IPS-18c (cell line): ENCODE measurements at regions not wholly inside any gene's neighbourhood (a gene's known extent, or its start where the extent isn't known, plus 50 kb on each side); places are given as distances from the start of the nearest gene placed in this dataset.
"Not testable (repeated sequence)": the region's sequence is repeated elsewhere in the genome, so short reads cannot be mapped to it uniquely, and the experiment has no call there.

Experiments used
- H3K4me3 ChIP-seq: 2 replicates; pipeline ENCODE4 v1.7.0; 2013; ENCODE audit warnings: low read depth, mild to moderate bottlenecking, low read length, moderate library complexity; ENCODE audit not compliant: insufficient read depth
- H3K9me3 ChIP-seq: one replicate; pipeline ENCODE4 v1.6.1; 2013; ENCODE audit warnings: mild to moderate bottlenecking, low read length, moderate library complexity; ENCODE audit not compliant: control insufficient read depth, insufficient read depth

DNA sequence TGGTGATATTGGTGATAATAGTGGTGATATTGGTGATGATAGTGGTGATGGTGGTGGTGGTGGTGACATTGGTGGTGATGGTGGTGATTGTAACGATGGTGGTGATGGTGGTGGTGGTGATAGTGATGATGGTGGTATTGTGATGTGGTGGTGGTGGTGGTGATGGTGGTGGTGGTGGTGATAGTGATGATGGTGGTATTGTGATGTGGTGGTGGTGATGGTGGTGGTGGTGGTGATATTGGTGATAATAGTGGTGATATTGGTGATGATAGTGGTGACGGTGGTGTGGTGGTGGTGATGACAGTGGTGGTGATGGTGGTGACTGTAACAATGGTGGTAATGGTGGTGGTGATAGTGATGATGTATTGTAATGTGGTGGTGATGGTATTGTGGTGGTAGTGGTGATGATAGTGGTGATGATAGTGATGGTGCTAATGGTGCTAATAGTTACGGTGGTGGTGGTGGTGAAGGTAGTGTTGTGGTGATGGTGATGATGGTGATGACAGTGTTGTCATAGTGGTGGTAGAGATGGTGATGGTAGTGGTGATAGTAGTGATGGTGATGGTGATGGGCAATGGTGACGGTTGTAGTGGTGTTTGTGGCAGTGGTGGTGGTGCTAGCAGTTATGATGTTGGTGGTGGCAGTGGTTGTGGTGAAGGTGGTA lies 88.9 kb downstream of the FOXF2 start:
- H3K4me3 ChIP-seq, H3K9me3 ChIP-seq: not testable (repeated sequence)

DNA sequence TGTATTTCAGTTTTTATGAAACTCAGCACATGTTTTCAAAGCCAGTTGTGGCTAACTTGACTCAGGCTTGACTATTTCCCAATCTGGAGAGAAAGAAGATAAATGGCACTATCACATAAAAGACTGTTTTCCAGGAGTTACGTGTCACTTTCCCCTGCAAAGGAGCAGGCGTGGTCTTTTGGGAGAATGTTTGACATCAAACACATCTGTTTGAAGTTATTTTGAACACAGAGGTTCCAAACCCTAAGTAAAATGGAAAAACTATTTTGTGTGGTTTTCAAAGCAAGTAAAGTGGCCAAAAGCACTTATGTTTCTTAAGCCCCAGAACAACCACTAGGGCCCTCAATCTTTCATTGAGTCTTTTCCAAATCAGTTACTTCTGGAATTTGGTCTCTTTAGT lies 89.7 kb downstream of the FOXF2 start:
- no peaks in the 10 kb centered on the region for H3K9me3 ChIP-seq
- H3K4me3 ChIP-seq: no peak overlapping the region

DNA sequence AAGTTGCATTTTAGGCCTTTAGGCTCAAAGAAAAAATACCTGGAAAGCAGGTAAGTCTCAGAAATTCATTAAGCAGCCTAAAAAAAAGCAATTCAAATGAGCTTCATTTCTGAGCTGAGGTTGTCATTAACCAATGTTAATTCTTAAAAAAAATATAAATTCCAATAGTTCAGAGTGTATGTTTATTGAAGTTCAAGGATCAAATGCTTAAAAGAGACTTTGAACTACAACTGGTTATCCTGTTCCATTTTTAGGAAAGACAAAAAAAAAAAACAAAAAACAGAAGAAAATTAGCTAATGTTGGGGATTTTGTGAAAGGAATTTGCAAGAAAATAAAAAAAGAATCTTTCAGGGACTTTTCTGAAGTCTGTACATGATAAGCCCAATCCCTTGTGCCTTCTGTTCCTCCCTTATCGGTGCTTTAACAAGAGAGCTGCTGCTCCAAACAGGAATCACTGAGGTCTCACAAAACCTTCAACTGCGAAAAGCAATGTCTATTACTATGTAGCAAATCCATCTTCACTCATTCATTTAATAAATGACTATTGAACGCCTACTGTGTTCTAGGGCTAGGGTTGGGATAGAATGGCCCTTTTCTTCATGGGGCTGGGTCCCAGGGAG lies 90.3 kb downstream of the FOXF2 start:
- no peak overlapping the region for H3K4me3 ChIP-seq
- no peaks in the 10 kb centered on the region for H3K9me3 ChIP-seq

DNA sequence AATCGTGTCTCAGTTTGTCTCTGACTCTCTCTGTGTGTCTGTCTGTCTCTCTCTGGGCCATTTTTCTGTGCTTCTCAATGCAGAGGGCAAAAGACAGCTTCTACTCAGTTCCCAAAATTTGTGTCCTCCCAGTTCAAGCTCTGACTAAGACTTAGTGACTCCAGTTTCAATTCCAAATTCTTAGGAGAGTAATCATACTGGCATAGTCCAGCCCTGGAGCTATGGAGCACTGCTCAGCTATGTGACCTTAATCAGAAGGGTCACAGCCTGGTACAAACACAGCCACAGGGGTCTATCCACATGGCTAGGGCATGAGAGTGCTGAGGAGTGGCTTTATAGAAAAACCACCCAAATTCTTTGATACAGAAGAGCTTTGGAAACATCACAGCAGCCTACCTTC lies 91.9 kb downstream of the FOXF2 start:
- Histone ChIP-seq H3K9me3 (no peaks in the 10 kb centered on the region), H3K4me3 (no peak overlapping the region)

DNA sequence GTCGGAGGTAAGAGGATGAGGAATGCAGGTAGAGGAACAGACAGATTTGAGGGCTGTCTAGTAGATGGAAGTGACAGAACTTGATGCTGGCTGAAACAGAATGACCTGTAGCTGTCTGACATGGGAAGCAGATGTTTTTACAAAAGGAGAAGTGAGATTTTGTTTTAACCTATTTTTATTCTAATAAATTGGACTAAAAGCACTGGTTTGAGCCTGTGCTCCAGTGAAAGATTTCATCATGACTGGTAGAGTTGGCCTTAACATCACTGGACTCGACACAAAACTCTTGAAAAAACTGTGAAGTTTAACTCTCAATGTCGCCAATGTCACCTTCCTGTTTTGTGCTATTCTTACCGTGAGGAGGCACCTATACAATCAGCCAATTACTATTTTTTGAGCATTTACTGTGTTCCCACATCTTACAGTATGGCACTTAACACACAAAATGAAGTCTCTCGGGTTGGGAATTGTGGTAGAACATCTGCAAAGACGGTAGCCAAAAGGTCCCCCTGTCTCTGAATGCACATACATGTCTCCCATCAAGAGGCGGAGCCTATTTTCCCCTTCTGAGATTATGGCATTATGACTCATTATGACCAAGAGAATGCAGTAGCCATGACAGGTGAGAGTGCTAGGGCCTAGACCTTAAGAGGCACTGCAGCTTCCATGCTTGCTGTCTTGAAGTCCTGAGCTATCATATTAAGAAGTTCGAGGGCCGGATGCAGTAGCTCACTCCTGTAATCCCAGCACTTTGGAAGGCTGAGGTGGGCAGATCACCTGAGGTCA lies 93.2 kb downstream of the FOXF2 start:
- H3K4me3 ChIP-seq: no peak overlapping the region
- H3K9me3 ChIP-seq: no peaks in the 10 kb centered on the region

DNA sequence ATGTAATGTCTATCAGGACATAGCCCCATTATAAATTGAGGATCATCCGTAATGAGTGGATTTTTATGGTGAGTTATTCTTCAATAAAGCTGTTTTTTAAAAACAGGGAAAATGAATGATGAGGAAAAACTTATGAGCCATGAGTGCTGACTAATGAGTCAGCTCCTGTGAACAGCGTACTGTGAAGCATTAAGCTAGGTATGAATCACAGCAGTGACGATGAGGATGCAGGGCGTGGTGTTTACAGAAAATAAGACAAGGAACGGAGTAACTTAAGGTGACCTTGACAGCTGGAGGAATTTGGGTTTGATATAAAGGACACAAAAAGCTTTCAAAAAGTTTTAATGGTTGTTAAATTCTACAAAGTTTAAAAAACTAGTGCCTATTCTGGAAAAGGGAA lies 96.3 kb downstream of the FOXF2 start:
- H3K4me3 ChIP-seq: no peak overlapping the region
- no peaks in the 10 kb centered on the region for H3K9me3 ChIP-seq

DNA sequence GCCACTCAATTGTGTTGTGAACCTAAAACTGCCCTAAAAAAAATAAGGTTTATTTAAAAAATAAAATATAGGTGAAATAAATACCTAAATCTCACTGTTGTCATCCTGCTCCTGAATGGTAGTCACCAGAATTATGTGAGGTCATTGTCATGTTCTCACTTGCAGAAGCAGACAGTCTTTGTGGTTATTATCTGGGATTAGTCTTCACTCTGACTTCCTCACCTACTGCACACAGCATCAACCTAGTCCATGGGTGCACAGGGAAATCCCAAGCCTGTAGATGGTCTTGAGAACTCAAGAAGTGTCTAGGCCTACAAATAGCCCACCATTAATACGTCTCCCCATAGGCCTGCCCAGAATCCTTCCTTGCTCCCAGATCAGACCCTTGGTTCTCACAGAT lies 97.0 kb downstream of the FOXF2 start:
- no peaks in the 10 kb centered on the region for H3K9me3 ChIP-seq
- no peak overlapping the region for H3K4me3 ChIP-seq

DNA sequence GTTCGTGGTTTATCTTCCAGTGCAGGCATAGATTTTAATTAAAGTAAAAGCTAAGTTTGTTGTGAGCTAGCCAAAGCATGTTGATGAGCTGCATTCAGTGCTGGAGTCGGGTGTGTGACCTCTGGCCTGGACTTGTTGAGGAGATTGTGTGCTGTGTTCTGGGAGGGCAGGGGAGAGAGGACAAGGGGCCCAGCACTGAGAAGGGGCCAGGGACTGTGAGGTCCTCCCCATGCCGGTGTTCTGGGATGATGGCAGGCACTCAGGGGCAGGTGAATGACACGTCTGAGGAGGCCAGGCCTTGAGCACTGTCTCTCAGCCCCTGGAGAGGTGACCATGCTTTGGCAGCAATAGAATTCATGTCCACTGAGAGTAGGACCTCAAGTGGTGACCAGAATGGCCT lies 97.9 kb downstream of the FOXF2 start:
- Histone ChIP-seq H3K4me3 (no peak overlapping the region), H3K9me3 (no peaks in the 10 kb centered on the region)

DNA sequence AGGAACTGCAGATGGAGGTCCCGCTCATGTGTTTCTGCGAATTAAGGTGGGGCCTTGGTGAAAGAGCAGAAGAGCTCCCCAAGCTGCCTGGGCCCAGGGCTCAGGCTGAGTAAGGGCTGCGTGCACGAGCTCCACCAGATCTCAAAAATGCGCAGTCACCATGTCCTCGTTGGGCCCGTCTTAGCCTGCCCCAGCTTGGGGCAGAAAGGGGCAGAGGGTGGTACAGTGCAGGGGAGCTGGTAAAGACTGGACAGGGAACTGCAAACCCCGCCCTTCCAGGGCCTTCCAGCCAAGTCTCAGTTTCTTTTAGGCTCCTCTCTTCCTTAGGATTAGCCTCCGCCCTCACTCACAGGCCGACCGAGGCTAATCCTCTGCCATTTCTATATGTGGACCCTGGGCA lies 101.6 kb downstream of the FOXF2 start:
- Histone ChIP-seq H3K9me3 (no peaks in the 10 kb centered on the region), H3K4me3 (no peak overlapping the region)

DNA sequence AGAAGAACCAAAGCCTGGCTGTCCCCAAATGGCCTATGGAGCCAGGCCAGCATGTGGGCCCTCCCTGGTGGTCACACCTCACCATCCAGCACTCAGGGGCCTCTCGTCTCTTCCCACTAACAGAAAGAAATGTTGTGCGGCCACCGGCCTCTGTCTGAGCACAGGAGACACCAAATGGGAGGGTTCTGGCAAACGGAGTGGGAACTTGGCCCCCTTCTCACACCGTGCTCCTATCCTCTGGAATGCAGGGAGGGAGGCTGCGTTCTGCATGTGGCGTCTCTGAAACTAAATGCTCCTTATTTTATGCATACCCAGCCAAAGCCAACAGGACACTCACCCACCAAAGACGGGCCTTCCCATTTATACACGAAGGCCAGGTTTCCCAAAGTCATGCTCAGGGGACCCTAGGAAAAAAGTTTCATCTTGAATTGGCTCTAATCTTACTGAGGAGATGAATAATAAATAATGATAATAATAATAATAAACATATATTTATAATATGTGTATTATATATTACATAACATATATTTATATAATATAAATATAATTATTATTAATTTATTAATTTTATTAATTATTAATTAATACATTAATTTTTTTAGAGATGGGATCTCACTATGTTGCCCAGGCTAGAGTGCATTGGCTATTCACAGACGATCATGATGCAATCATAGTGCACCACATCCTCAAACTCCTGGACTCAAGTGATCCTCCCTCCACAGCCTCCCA lies 102.4 kb downstream of the FOXF2 start:
- Histone ChIP-seq H3K9me3 (no peaks in the 10 kb centered on the region), H3K4me3 (no peak overlapping the region)

DNA sequence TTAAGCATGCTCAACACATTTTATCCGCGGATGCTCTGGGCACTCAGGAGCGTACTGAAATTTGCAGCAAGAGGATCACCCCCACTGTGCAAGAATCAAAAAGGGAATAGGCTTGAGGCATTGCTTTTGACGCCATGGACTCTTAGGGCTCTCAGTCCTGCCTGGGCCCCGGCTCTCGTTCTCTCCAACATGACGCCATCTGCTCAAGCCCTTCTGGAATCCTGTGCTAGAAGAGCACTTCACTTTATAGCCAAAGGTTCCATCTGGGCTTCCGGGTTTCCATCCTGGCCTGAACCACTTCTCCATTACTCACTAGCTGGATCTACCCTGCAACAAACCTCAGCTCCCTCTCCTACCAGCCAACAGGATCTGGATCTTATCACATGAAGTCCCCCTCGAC lies 105.3 kb downstream of the FOXF2 start:
- Histone ChIP-seq H3K9me3 (no peaks in the 10 kb centered on the region), H3K4me3 (no peak overlapping the region)

DNA sequence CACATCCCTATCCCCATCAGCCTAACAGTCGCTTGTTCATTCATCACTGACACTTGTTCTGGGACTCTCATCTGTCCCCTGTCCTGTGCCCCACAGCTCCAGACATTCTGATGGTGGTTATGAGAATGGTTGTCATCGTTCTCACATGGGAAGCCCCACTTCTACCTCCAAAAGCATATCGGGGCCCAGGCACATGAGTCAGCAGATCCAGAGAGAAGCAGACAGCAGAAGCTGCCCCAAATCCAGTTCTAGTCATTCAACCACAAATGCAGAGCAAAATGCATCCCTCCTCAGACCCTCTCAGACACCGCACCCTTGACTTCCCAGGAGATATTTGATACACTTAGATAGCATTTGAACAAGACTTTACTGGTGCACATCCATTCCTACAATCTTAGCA lies 106.0 kb downstream of the FOXF2 start:
- H3K9me3 ChIP-seq: no peaks in the 10 kb centered on the region
- no peak overlapping the region for H3K4me3 ChIP-seq

DNA sequence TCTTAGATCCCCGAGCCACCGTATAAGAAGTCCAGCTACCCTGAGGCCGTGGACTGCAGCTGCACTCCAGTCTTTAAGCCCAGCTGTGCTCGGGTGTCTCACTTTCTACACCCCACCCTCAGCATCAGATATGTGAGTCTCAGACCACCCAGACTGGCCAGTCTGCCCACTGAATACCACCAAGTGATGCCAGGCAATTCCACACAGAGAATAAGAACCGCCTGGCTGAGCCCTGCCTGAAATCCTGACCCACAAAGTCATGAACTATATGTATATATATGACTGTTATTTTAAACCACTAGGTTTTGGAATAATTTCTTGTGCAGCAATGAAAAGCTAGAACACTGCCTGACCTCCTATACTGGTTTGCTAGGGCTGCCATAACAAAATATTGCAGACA lies 106.7 kb downstream of the FOXF2 start:
- Histone ChIP-seq H3K9me3 (no peaks in the 10 kb centered on the region), H3K4me3 (no peak overlapping the region)

DNA sequence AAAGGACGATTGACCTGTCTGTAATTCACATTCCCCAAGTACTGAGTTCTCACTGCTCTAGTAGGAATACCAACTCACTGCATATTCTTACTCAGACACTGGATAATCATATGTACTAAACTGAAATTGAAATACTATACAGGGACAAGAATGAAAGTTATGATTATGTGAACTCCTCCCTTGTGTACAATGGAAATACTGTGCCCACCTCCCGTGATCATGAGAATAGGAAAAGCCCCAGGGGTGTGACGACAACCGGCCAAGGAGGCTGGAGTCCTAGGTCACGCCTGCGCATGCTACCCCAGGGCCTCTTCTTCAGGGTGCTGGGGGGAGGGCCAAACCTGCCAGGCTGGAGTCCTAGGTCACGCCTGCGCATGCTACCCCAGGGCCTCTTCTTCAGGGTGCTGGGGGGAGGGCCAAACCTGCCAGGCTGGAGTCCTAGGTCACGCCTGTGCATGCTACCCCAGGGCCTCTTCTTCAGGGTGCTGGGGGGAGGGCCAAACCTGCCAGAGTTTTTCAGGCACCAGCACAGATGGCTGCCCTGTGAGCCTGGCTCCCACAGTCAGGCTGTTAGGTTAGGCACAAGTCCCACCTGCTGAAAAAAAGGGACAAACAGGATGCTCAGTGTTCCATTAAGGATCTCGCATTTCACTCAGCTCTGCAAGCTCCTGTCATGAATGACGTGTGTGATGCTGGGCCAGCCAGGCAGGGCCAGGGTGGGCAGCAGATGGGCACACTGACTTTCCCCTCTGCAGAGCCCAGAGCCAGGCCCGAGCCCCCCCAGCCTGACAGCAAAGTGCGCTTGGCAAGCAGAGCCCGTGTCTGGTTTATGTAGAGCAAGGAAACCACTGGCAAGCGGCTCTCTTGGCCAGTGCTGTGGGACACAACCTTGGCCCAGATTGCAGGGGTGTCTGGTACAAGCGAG lies 107.7 kb downstream of the FOXF2 start:
- Histone ChIP-seq H3K4me3 (no peak overlapping the region), H3K9me3 (no peaks in the 10 kb centered on the region)

DNA sequence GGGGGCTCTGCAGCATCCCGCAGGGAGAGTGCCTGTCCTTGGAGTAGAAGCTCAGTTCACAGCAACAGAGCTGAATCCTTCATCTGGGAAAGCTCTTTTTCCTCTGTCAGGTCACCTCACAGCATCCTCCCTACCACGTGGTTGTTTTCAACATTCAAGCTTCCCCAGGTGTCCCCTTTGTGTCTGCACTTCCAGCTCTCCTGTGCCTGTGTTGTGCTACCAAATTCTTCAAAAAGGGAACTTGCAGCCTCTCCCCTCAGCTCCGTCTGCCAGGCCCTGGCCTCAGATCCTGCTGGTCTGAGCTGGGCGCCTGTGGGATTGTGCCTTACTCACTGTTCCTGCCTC lies 108.4 kb downstream of the FOXF2 start:
- Histone ChIP-seq H3K9me3 (no peaks in the 10 kb centered on the region), H3K4me3 (no peak overlapping the region)

DNA sequence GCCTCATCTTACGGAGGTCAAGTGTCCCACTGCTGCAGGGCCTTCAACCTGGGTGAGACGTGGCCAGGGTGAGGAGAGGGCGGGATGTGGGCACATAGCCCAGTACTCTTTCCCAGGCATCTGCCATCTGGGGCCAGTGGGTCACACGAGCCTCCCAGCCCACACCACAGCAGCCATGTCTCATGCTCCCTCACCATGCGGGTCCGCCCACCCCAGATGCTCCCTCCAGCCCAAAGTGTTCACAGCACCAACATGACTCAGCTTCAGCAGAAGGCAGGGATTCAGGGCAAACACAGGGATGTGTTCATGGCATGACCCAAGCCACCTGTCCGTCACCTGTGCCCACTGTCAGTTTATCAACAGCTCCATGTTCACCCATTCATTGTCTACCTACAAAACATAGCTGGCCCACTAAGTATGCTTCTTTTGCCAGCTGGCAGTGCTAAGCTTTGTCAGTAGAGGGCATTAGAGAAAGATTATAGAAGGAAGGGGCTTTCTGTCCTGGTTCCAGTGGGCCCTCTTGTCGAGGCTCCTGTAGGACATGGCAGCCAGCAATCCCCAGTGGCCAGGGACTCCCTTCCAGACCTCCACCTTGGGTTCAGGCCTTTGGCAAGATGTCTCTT lies 109.2 kb downstream of the FOXF2 start:
- Histone ChIP-seq H3K4me3 (no peak overlapping the region), H3K9me3 (no peaks in the 10 kb centered on the region)

DNA sequence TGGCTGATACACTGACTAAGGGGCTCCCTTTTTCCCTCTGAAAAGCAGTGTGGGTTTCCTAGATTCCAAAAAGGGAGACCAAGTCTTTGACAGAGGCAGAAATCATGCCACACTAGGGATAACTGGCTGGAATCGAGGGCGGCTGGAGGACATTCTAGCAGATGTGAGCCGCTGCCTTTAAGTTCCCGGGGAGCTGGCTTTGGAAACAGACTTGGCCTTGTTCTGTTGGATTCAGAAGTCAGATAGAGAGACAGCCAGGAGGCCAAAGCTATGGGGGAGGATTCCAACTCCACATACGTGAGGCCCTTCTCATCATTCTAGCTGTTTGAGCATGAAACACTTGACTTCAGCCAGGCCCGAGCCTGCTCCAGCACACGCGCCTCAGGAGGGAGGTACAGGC lies 109.9 kb upstream of the FOXC1 start:
- no peaks in the 10 kb centered on the region for H3K9me3 ChIP-seq
- H3K4me3 ChIP-seq: no peak overlapping the region
